ENCODE measurements at regions not wholly inside any gene's neighbourhood (a gene's known extent, or its start where the extent isn't known, plus 50 kb on each side); places are given as distances from the start of the nearest gene placed in this dataset.

DNA sequence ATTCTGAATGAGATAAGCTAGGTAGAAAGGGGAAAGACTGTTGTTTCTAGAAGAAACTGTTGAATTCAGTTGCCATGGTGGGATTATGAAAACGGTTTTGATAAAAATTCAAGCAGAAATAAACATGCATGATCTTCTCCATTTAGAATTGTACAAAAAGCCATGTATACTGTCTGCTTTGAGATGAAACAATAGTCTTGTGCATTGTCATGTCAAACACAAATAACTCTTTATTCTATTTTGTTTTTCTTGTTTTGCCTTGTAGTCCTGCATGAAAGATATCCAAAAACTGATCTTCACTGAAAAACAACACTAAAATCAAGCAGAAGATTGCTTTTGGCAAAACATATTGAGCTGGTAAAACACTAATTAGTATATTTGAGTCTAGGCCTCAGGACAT lies 659.9 kb downstream of the LTN1 start:
- TF ChIP-seq, protein P1, sequence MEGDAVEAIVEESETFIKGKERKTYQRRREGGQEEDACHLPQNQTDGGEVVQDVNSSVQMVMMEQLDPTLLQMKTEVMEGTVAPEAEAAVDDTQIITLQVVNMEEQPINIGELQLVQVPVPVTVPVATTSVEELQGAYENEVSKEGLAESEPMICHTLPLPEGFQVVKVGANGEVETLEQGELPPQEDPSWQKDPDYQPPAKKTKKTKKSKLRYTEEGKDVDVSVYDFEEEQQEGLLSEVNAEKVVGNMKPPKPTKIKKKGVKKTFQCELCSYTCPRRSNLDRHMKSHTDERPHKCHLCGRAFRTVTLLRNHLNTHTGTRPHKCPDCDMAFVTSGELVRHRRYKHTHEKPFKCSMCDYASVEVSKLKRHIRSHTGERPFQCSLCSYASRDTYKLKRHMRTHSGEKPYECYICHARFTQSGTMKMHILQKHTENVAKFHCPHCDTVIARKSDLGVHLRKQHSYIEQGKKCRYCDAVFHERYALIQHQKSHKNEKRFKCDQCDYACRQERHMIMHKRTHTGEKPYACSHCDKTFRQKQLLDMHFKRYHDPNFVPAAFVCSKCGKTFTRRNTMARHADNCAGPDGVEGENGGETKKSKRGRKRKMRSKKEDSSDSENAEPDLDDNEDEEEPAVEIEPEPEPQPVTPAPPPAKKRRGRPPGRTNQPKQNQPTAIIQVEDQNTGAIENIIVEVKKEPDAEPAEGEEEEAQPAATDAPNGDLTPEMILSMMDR (IDR thresholded peaks at IDR 0.05) = no peak
- no peak for TF ChIP-seq POLR2AphosphoS5 (IDR thresholded peaks at IDR 0.05; ENCODE audit: low read depth, low read length)
